ENCODE measurements at regions not wholly inside any gene's neighbourhood (a gene's known extent, or its start where the extent isn't known, plus 50 kb on each side); places are given as distances from the start of the nearest gene placed in this dataset.

- no peak for ATAC-seq (ENCODE audit: low read depth)
- no peak overlapping the region for H3K27ac ChIP-seq (ENCODE audit: low read length in 2 of 2)
- H3K36me3 ChIP-seq (replicated peaks in 1 of 2; ENCODE audit: control extremely low read depth in 1 of 2, control insufficient read depth in 1 of 2, extremely low read depth in 1 of 2, insufficient read depth in 2 of 2, low read length in 1 of 2): no peaks in the 10 kb centered on the region
- H3K4me1 Mint-ChIP-seq: no peaks in the 10 kb centered on the region
- CTCF ChIA-PET: no interaction called here
- intact Hi-C loops (cut with micrococcal nuclease): no loop called here
- no peaks in the 10 kb centered on the region for H3K27me3 ChIP-seq (replicated peaks in 1 of 4; ENCODE audit: control extremely low read depth in 1 of 4, control insufficient read depth in 3 of 4, insufficient read depth in 4 of 4, low read length in 3 of 4)
- no peak overlapping the region for H3K27ac Mint-ChIP-seq
- no peak overlapping the region for H3K9ac ChIP-seq (ENCODE audit: low read length)
- H3K79me2 ChIP-seq (ENCODE audit: control insufficient read depth, insufficient read depth, low read length): no peaks in the 10 kb centered on the region
- no peaks in the 10 kb centered on the region for H4K20me1 ChIP-seq (ENCODE audit: control insufficient read depth, insufficient read depth, low read length, poor library complexity, severe bottlenecking)
- no peak overlapping the region for H3K4me2 ChIP-seq (replicated peaks; ENCODE audit: low read depth, low read length, poor library complexity, severe bottlenecking)
- H3K9me3 ChIP-seq (ENCODE audit: control extremely low read depth in 1 of 3, control insufficient read depth in 2 of 3, insufficient read depth in 1 of 3, low read length in 2 of 3): peaks cover 0 to 12% (median 0%) of the 10 kb centered on the region in 3 donors
- no peaks in the 10 kb centered on the region for H3K4me1 ChIP-seq (ENCODE audit: control insufficient read depth in 2 of 2, insufficient read depth in 2 of 2, low read length in 2 of 2)
- POLR2A ChIA-PET: no interaction called here
- DNase-seq: no peak
- H3K4me3 Mint-ChIP-seq: no peak overlapping the region
- TF ChIP-seq EZH2 (IDR thresholded peaks at IDR 0.05; ENCODE audit: borderline replicate concordance, insufficient read depth, low read depth, low read length, poor library complexity, severe bottlenecking) (no peak), CTCF (IDR thresholded peaks at IDR 0.05) (no peak)
- H3K27me3 Mint-ChIP-seq: no peaks in the 10 kb centered on the region
- no peak overlapping the region for H2AFZ ChIP-seq (ENCODE audit: insufficient read depth, low read depth, low read length, poor library complexity, severe bottlenecking)
- peaks cover 6% of the 10 kb centered on the region for H3K9me3 Mint-ChIP-seq (ENCODE audit: insufficient read depth)
- WGBS (ENCODE audit: insufficient coverage): 100% methylated on average over 2 of the region's 3 CpGs
- H3K4me3 ChIP-seq (ENCODE audit: control extremely low read depth in 1 of 5, extremely low read depth in 1 of 5, insufficient read depth in 1 of 5, low read depth in 2 of 5, low read length in 4 of 5): no peak overlapping the region
Measured at GRCh38 chr7:136509466-136509865, 359.0 kb upstream of the CHRM2 start.

GRCh38 chr7:136502162-136502561, 366.3 kb upstream of the CHRM2 start:
- Histone ChIP-seq H3K4me3 (ENCODE audit: control extremely low read depth in 1 of 5, extremely low read depth in 1 of 5, insufficient read depth in 1 of 5, low read depth in 2 of 5, low read length in 4 of 5) (no peak overlapping the region), H3K4me2 (replicated peaks; ENCODE audit: low read depth, low read length, poor library complexity, severe bottlenecking) (no peak overlapping the region), H3K79me2 (ENCODE audit: control insufficient read depth, insufficient read depth, low read length) (no peaks in the 10 kb centered on the region), H3K36me3 (replicated peaks in 1 of 2; ENCODE audit: control extremely low read depth in 1 of 2, control insufficient read depth in 1 of 2, extremely low read depth in 1 of 2, insufficient read depth in 2 of 2, low read length in 1 of 2) (no peaks in the 10 kb centered on the region), H3K9me3 (ENCODE audit: control extremely low read depth in 1 of 3, control insufficient read depth in 2 of 3, insufficient read depth in 1 of 3, low read length in 2 of 3) (no peaks in the 10 kb centered on the region), H2AFZ (ENCODE audit: insufficient read depth, low read depth, low read length, poor library complexity, severe bottlenecking) (no peak overlapping the region), H3K4me1 (ENCODE audit: control insufficient read depth in 2 of 2, insufficient read depth in 2 of 2, low read length in 2 of 2) (no peaks in the 10 kb centered on the region), H4K20me1 (ENCODE audit: control insufficient read depth, insufficient read depth, low read length, poor library complexity, severe bottlenecking) (no peaks in the 10 kb centered on the region), H3K27ac (ENCODE audit: low read length in 2 of 2) (no peak overlapping the region), H3K27me3 (replicated peaks in 1 of 4; ENCODE audit: control extremely low read depth in 1 of 4, control insufficient read depth in 3 of 4, insufficient read depth in 4 of 4, low read length in 3 of 4) (no peaks in the 10 kb centered on the region), H3K9ac (ENCODE audit: low read length) (no peak overlapping the region)
- Mint-ChIP-seq H3K27ac (no peak overlapping the region), H3K4me3 (no peak overlapping the region), H3K4me1 (no peaks in the 10 kb centered on the region), H3K27me3 (no peaks in the 10 kb centered on the region), H3K9me3 (ENCODE audit: insufficient read depth) (no peaks in the 10 kb centered on the region)
- ATAC-seq (ENCODE audit: low read depth) (no peak), DNase-seq (no peak)
- POLR2A ChIA-PET: no interaction called here
- CTCF ChIA-PET: no interaction called here
- no CpG with 5 or more reads among the region's 1 CpG for WGBS (ENCODE audit: insufficient coverage)
- TF ChIP-seq EZH2 (IDR thresholded peaks at IDR 0.05; ENCODE audit: borderline replicate concordance, insufficient read depth, low read depth, low read length, poor library complexity, severe bottlenecking) (no peak), CTCF (IDR thresholded peaks at IDR 0.05) (no peak)
- intact Hi-C loops (cut with micrococcal nuclease): no loop called here

Data from B cell (primary cell).